Adrenal gland (tissue), 9 donors: ENCODE measurements at regions not wholly inside any gene's neighbourhood (a gene's known extent, or its start where the extent isn't known, plus 50 kb on each side); places are given as distances from the start of the nearest gene placed in this dataset.

ENCODE experiments used
- DNase-seq, 7 donors: peaks; one replicate each; pipeline ENCODE4 v3.0.0-alpha.2; 2019 to 2020
- H3K27ac ChIP-seq, 5 donors: fragments of 200-600 bp; sonication (generic) in 4 of 5; 1 replicate in 3 of 5; 2 replicates in 2 of 5; pipeline versions ENCODE4 v1.5.1 to v1.8.0; 2016 to 2020; ENCODE audit warnings: mild to moderate bottlenecking in 1 of 5
- H3K27me3 ChIP-seq: fragments of 200-600 bp; 2 replicates; pipeline ENCODE4 v1.8.0; 2021
- H3K36me3 ChIP-seq, 2 donors: fragments of 200-600 bp; replicated peaks in 1 of 2; 1 replicate in 1 of 2; 2 replicates in 1 of 2; pipeline versions ENCODE4 v1.5.1 to v1.8.0; 2018 to 2022
- H3K4me1 ChIP-seq, 2 donors: fragments of 200-600 bp; replicated peaks in 1 of 2; 1 replicate in 1 of 2; 2 replicates in 1 of 2; pipeline versions ENCODE4 v1.5.1 to v1.8.0; 2018 to 2021
- H3K4me3 ChIP-seq, 4 donors: fragments of 200-600 bp; sonication (generic) in 3 of 4; one replicate each; pipeline ENCODE4 v1.5.1; 2016 to 2018
- H3K9me3 ChIP-seq, 3 donors: fragments of 200-600 bp; sonication (generic) in 1 of 3; replicated peaks in 1 of 3; 1 replicate in 2 of 3; 2 replicates in 1 of 3; pipeline versions ENCODE4 v1.5.1 to v1.8.0; 2016 to 2021
- CTCF ChIP-seq, 6 experiments: fragments of 450-650 bp in 4 of 6; fragments of 200-600 bp in 2 of 6; sonication (generic) in 1 of 6; IDR thresholded peaks; 1 replicate in 5 of 6; 2 replicates in 1 of 6; pipeline versions ENCODE4 v1.5.1 to v1.8.0; 2016 to 2021; ENCODE audit warnings: antibody characterized with exemption in 6 of 6, mild to moderate bottlenecking in 2 of 6, moderate library complexity in 1 of 6
- POLR2A ChIP-seq, 2 donors: fragments of 450-650 bp; IDR thresholded peaks; one replicate each; pipeline ENCODE4 v1.6.1; 2017; ENCODE audit warnings: antibody characterized with exemption in 2 of 2, mild to moderate bottlenecking in 2 of 2, moderate library complexity in 1 of 2
- WGBS, 4 donors: extraction: QIAGEN DNeasy Blood & Tissue Kit in 2 of 4; methylation state at CpG; one replicate each; pipeline versions ENCODE4 v1.1.5 to v1.1.7; 2013 to 2017; 5-methylcytosine and 5-hydroxymethylcytosine counted together
- intact Hi-C, 2 donors: fragments of 100-400 bp; cut with DNase I; formaldehyde crosslinking; loops; one replicate each; pipeline versions ENCODE4 v1.14.1 to v1.15.0; 2022 to 2023
- donor health status: healthy with polysubstance abuse.
- donor health status: Bipolar disorder and iron deficiency.
- donor health status: DM: yes; HTN: yes; CAD: no.
- donor health status: DM: no; HTN: no; CAD: no.
- donor health status: DM: no; HTN: no; CAD: no.

- Histone ChIP-seq H3K36me3 (no peaks in the 10 kb centered on the region), H3K4me1 (no peaks in the 10 kb centered on the region), H3K4me3 (no peak overlapping the region), H3K27me3 (no peaks in the 10 kb centered on the region), H3K27ac (no peak overlapping the region), H3K9me3 (no peaks in the 10 kb centered on the region)
- 82 to 93% (median 91%) methylated on average over 3 of the region's 3 CpGs for WGBS, 4 donors
- intact Hi-C loops, result no loop called here
- DNase-seq, result no peak
- TF ChIP-seq CTCF (IDR thresholded peaks at IDR 0.05) (no peak), POLR2A (IDR thresholded peaks at IDR 0.05) (no peak)
Observed at GRCh38 chr16:62664566-62664965, 628.3 kb upstream of the CDH8 start.

- Histone ChIP-seq H3K4me1 (no peaks in the 10 kb centered on the region), H3K27me3 (no peaks in the 10 kb centered on the region), H3K9me3 (no peaks in the 10 kb centered on the region), H3K36me3 (no peaks in the 10 kb centered on the region), H3K27ac (no peak overlapping the region), H3K4me3 (no peak overlapping the region)
- intact Hi-C loops, result no loop called here
- TF ChIP-seq CTCF (IDR thresholded peaks at IDR 0.05), result no peak
- no peak for DNase-seq
Observed at GRCh38 chr16:62661435-62661834, 625.2 kb upstream of the CDH8 start.

GRCh38 chr16:62657116-62657515 is 620.9 kb upstream of the CDH8 start:
- TF ChIP-seq POLR2A (IDR thresholded peaks at IDR 0.05) (no peak), CTCF (IDR thresholded peaks at IDR 0.05) (no peak)
- Histone ChIP-seq H3K9me3 (no peaks in the 10 kb centered on the region), H3K36me3 (no peaks in the 10 kb centered on the region), H3K27me3 (no peaks in the 10 kb centered on the region), H3K27ac (no peak overlapping the region), H3K4me3 (no peak overlapping the region), H3K4me1 (no peaks in the 10 kb centered on the region)
- intact Hi-C loops, result no loop called here
- DNase-seq, result no peak

GRCh38 chr16:62652441-62653120 is 616.3 kb upstream of the CDH8 start:
- Histone ChIP-seq H3K36me3 (no peaks in the 10 kb centered on the region), H3K27me3 (no peaks in the 10 kb centered on the region), H3K4me1 (no peaks in the 10 kb centered on the region), H3K9me3 (no peaks in the 10 kb centered on the region), H3K4me3 (no peak overlapping the region), H3K27ac (no peak overlapping the region)
- intact Hi-C loops, result no loop called here
- no peak for TF ChIP-seq CTCF (IDR thresholded peaks at IDR 0.05)
- no peak for TF ChIP-seq POLR2A (IDR thresholded peaks at IDR 0.05)
- no peak for DNase-seq
- WGBS, 4 donors, result 60 to 70% (median 62%) methylated on average over 3 of the region's 3 CpGs
